Adrenal gland (tissue), 9 donors: ENCODE measurements at regions not wholly inside any gene's neighbourhood (a gene's known extent, or its start where the extent isn't known, plus 50 kb on each side); places are given as distances from the start of the nearest gene placed in this dataset.

ENCODE experiments used
- DNase-seq, 7 donors: peaks; one replicate each; pipeline ENCODE4 v3.0.0-alpha.2; 2019 to 2020
- H3K27ac ChIP-seq, 5 donors: fragments of 200-600 bp; sonication (generic) in 4 of 5; 1 replicate in 3 of 5; 2 replicates in 2 of 5; pipeline versions ENCODE4 v1.5.1 to v1.8.0; 2016 to 2020; ENCODE audit warnings: mild to moderate bottlenecking in 1 of 5
- H3K27me3 ChIP-seq: fragments of 200-600 bp; 2 replicates; pipeline ENCODE4 v1.8.0; 2021
- H3K36me3 ChIP-seq, 2 donors: fragments of 200-600 bp; replicated peaks in 1 of 2; 1 replicate in 1 of 2; 2 replicates in 1 of 2; pipeline versions ENCODE4 v1.5.1 to v1.8.0; 2018 to 2022
- H3K4me1 ChIP-seq, 2 donors: fragments of 200-600 bp; replicated peaks in 1 of 2; 1 replicate in 1 of 2; 2 replicates in 1 of 2; pipeline versions ENCODE4 v1.5.1 to v1.8.0; 2018 to 2021
- H3K4me3 ChIP-seq, 4 donors: fragments of 200-600 bp; sonication (generic) in 3 of 4; one replicate each; pipeline ENCODE4 v1.5.1; 2016 to 2018
- H3K9me3 ChIP-seq, 3 donors: fragments of 200-600 bp; sonication (generic) in 1 of 3; replicated peaks in 1 of 3; 1 replicate in 2 of 3; 2 replicates in 1 of 3; pipeline versions ENCODE4 v1.5.1 to v1.8.0; 2016 to 2021
- CTCF ChIP-seq, 6 experiments: fragments of 450-650 bp in 4 of 6; fragments of 200-600 bp in 2 of 6; sonication (generic) in 1 of 6; IDR thresholded peaks; 1 replicate in 5 of 6; 2 replicates in 1 of 6; pipeline versions ENCODE4 v1.5.1 to v1.8.0; 2016 to 2021; ENCODE audit warnings: antibody characterized with exemption in 6 of 6, mild to moderate bottlenecking in 2 of 6, moderate library complexity in 1 of 6
- POLR2A ChIP-seq, 2 donors: fragments of 450-650 bp; IDR thresholded peaks; one replicate each; pipeline ENCODE4 v1.6.1; 2017; ENCODE audit warnings: antibody characterized with exemption in 2 of 2, mild to moderate bottlenecking in 2 of 2, moderate library complexity in 1 of 2
- WGBS, 4 donors: extraction: QIAGEN DNeasy Blood & Tissue Kit in 2 of 4; methylation state at CpG; one replicate each; pipeline versions ENCODE4 v1.1.5 to v1.1.7; 2013 to 2017; 5-methylcytosine and 5-hydroxymethylcytosine counted together
- intact Hi-C, 2 donors: fragments of 100-400 bp; cut with DNase I; formaldehyde crosslinking; loops; one replicate each; pipeline versions ENCODE4 v1.14.1 to v1.15.0; 2022 to 2023
- donor health status: healthy with polysubstance abuse.
- donor health status: Bipolar disorder and iron deficiency.
- donor health status: DM: yes; HTN: yes; CAD: no.
- donor health status: DM: no; HTN: no; CAD: no.
- donor health status: DM: no; HTN: no; CAD: no.

DNA sequence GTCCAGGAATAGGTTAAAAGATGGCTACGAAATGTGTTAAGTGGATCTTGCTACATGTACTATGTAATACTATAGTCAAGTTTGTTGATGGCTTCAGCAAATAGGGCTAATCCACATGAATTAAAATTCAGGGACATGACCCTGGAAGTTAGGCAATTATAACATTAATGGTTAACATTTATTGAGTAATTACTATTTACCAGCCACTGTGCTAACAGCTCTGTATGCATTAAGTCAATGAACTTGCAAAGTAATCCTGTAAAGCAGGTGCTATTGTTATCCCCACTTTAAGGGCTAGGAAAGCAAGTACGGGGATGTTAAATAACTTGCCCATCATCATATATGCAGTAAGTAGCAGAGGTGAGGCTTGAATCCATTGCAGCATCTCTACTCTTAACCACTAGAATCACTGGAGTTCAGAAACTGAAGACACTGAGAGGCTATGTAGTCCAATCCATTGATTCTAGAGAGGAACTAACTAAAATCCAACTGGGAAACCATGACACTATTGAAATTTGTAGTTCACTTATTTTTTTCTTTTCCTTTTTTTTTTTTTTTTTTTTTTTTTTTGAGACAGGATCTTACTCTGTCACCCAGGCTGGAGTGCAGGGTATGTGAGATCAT is 77.5 kb upstream of the SPINK5 start:
- TF ChIP-seq CTCF (IDR thresholded peaks at IDR 0.05) (no peak), POLR2A (IDR thresholded peaks at IDR 0.05) (no peak)
- no peaks in the 10 kb centered on the region for H3K4me1 ChIP-seq
- H3K4me3 ChIP-seq: no peak overlapping the region
- 74 to 83% (median 80%) methylated on average over 2 of the region's 2 CpGs for WGBS, 4 donors
- no peaks in the 10 kb centered on the region for H3K27me3 ChIP-seq
- DNase-seq: no peak
- H3K36me3 ChIP-seq: no peaks in the 10 kb centered on the region
- H3K27ac ChIP-seq: no peak overlapping the region
- H3K9me3 ChIP-seq: no peaks in the 10 kb centered on the region
- intact Hi-C loops: no loop called here

DNA sequence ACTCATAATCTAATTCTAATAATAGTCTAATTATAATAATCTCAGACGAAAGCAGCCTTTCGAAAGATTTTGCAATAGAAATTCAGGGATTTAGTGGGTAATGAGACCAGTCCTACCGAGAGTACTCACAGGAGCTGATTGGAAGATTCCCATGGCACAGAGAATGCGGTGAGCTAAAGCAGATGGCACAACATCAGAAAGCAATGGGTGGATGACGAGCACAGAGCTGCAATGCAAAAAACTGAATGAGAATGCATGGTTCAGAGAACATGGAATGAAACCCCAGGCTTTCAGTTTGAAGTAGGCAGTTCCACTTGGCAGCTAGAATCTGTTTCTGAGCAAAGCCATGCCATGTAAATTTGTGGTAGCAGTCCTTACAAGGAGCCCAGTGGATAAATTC is 78.2 kb upstream of the SPINK5 start:
- TF ChIP-seq CTCF (IDR thresholded peaks at IDR 0.05): no peak
- H3K4me1 ChIP-seq: no peaks in the 10 kb centered on the region
- WGBS, 4 donors: 68 to 88% (median 78%) methylated on average over 5 of the region's 5 CpGs

DNA sequence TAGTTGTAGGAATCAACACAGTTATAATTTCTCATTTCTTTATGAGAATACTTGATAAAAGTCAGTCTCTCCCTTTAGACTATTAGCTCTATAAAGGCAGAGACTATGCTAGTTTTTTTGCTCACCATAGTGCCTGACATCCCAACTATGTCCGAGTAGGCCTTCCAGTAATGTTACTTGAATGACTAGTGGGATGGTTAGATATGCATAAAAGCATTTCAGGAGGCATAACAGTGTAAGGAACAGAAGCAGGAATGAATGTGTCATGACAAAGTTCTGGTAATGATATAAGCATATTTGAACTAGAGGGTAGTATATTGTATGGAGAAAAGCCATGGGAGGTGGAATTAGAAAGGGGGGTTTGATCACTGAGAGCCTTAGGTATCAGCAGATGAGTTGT is 77.4 kb upstream of the C5orf46 start:
- Histone ChIP-seq H3K36me3 (no peaks in the 10 kb centered on the region), H3K4me1 (no peaks in the 10 kb centered on the region), H3K27me3 (no peaks in the 10 kb centered on the region), H3K27ac (no peak overlapping the region), H3K9me3 (no peaks in the 10 kb centered on the region), H3K4me3 (no peak overlapping the region)
- 60 to 74% (median 71%) methylated on average over 1 of the region's 1 CpG for WGBS, 4 donors
- DNase-seq: no peak
- intact Hi-C loops: no loop called here
- TF ChIP-seq POLR2A (IDR thresholded peaks at IDR 0.05): no peak
- no peak for TF ChIP-seq CTCF (IDR thresholded peaks at IDR 0.05)

More for the DNA sequence above, 78.2 kb upstream of the SPINK5 start:
- intact Hi-C loops: no loop called here
- Histone ChIP-seq H3K9me3 (no peaks in the 10 kb centered on the region), H3K4me3 (no peak overlapping the region), H3K27me3 (no peaks in the 10 kb centered on the region), H3K27ac (no peak overlapping the region), H3K36me3 (no peaks in the 10 kb centered on the region)
- no peak for DNase-seq

DNA sequence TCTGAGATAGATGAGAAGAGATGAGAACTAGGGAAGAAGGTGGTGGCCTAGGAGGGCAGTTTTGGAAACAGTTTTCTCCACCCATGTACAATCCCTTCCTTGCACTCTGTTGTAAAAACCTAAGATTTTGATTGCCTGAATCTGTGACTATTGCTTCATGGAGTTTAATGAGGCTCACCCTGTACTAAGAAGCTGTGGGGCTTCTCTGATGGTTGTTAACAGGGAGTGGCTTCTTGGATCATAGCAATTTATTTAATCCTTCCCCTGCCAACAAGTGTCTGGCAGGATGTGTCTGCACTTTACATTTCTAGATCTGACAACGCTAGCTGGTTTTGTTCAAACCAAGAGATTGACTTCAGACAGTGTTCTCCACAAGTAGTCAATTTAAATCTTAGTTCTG is 74.7 kb upstream of the C5orf46 start:
- WGBS, 4 donors: 71 to 91% (median 84%) methylated on average over 1 of the region's 1 CpG
- no peaks in the 10 kb centered on the region for H3K4me1 ChIP-seq
- no peak for DNase-seq
- no peaks in the 10 kb centered on the region for H3K27me3 ChIP-seq
- no peaks in the 10 kb centered on the region for H3K9me3 ChIP-seq
- H3K27ac ChIP-seq: no peak overlapping the region
- no peak for TF ChIP-seq CTCF (IDR thresholded peaks at IDR 0.05)
- TF ChIP-seq POLR2A (IDR thresholded peaks at IDR 0.05): no peak
- intact Hi-C loops: no loop called here
- H3K36me3 ChIP-seq: no peaks in the 10 kb centered on the region
- no peak overlapping the region for H3K4me3 ChIP-seq
